HG02678 (cell line): ENCODE measurements at regions not wholly inside any gene's neighbourhood (a gene's known extent, or its start where the extent isn't known, plus 50 kb on each side); places are given as distances from the start of the nearest gene placed in this dataset.

Experiments used
- ATAC-seq: cut with Tn5 transposase; IDR thresholded peaks from one replicate; pipeline ENCODE4 v1.9.1; 2021; ENCODE audit warnings: mild to moderate bottlenecking, moderate library complexity; ENCODE audit not compliant: unreplicated experiment

- ATAC-seq = no peak
Observed at GRCh38 chr12:24608108-24608507, 340.8 kb downstream of the BCAT1 start.

- ATAC-seq = no peak
Observed at GRCh38 chr12:24605916-24606315, 343.0 kb downstream of the BCAT1 start.

DNA sequence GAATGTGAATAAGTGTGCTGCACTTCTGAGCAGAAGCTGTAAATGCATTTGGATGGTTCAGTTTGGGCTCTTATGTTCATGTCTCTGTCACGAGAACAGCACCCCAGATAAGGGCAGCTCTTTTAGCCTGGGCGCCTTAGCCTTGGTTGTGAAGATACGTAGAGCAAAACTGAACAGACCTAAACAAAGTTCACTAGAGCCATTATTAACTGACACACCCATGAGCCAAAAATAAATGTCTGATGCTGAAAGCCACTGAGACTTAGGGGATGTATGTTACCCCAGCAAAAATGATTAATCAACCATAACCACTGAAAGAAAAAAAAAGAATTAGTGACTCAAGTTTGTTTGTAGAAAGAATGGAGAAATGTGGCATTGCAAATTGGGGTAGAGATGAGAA lies 343.4 kb downstream of the BCAT1 start:
- ATAC-seq = no peak

DNA sequence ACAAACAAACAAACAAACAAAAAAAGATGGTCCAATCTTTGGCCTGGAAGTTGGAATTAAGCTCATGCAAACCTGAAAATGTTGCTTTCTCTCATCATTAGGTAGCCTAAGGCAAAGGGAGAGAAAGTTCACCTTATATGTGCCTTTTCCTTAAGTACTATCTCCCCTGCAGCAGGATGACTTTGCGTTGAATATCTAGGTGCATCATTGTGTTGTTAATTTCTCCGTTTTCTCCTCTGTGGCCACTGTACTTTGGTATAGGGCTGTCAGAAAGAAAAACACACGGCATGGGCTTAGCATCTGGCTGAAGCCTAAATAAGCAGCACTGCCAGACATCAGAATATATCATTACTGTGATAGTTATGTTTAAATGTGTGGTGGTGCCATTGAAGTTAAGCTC lies 345.5 kb downstream of the BCAT1 start:
- no peak for ATAC-seq

- no peak for ATAC-seq
Observed at GRCh38 chr12:24600996-24601395, 347.9 kb downstream of the BCAT1 start.

DNA sequence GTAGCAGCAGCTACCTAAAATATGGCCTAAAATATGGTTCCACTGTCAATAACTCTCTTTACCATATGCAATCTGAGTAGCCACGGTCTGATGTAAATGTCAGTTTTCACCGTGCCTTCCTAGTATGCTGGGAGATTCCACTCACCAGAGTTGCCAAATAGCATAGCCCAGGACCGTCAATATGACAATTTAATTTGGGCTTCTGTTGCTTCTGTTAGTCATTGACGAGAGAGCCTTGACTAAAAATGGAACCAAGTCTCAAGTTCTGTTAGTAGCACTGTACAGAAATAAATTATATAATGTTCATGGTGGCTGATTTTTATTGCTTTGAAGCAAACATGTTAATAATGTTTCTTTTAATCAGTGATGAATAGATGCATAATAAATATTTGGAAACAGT lies 348.4 kb downstream of the BCAT1 start:
- no peak for ATAC-seq

- ATAC-seq = no peak
Observed at GRCh38 chr12:24599736-24600135, 349.2 kb downstream of the BCAT1 start.

DNA sequence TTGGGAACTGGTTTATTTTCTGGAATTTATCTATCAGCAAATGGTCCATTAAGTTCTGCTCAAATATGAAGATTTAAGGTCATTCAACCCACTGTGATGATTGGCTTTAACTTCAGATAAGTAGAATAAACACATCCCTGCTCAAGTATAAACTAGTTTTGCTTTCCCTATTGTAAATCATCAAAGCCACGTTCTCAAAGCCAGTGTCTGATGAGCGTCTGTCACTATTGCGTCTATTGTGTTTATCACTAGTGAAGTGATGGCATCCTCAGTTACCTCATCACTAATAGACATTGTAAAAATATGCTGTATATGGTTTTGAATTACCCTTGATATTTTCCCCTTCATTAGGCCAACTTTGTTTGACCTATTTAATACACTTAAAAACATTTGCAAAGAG lies 351.3 kb downstream of the BCAT1 start:
- no peak for ATAC-seq

DNA sequence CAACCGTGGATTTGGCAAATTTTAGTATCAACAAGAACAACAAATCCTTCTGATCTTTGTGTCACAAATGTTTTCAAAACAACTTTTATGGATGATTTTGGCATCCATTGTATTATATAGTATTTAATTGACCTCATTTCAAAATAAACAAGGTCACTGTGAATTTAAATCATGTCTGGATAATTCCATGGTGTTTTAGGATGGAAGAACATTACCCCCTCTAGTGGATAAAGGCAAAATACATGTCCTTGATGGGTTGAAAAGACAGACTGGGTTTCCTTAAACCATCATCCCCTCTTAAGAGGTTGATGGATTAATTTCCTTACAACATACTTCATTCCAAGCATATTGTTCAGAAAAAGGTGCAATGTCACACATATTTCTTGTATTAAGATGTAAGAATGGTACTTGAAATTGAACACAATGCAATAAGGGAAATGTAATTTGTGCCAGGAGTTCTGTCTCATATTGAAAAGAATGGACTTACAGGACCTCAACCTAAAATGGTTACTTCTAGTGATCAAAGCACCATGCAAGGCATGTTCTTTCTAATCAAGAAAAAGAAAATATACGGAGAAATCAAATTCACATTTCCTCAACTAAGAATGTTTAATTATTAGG lies 352.0 kb downstream of the BCAT1 start:
- ATAC-seq = no peak

DNA sequence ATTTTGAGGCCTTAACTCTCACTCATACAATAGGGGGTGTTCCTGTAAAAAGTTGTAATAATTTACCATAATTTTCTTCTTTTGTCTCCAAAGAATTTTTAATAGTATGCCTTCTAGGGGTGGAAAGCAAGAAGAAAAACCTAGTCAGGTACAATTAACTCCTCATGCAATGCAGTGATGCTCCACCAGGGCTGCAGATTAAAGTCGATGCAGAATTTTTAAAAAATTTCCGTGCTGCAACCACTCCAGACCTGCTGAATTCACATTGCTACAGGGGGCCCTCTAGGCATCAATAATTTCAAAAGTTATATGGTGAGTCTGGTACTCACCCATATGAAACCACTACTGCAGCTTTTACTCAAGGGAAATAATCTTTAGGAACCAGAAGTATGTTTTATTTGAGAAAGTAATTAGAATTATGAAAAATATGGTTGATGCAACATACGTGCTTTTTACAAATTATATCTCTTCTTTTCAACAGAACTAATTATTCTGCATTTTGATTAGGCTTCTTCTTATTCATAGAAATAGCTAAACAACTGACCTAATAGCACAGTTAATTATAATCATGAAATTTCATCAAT lies 353.2 kb downstream of the BCAT1 start:
- no peak for ATAC-seq

- ATAC-seq = no peak
Observed at GRCh38 chr12:24591715-24592440, 357.0 kb downstream of the BCAT1 start.

DNA sequence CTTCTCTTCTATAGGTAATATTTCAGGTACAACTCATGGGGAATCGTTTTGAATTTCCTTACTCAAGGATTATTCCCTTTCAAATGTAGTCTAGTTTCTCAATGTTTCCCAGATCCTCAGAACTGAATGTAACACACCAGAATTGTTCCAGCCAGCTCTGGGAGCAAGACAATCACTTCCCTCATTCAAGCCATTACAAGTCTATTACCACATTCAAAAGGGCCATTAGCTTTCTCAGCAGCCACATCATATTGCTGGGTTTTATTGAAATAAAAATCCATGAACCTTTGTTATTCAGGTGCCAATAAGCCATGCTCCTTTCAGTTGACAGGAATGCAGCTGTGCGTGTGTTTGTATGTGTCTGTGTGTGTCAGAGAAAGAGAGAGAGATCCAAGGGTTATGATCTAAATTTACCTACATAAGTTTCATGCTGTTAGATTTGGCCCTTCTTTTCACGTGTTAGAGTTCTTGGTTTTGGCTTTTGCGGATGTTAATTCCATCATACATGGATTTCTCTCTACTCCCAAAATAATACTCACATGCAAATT lies 357.7 kb downstream of the BCAT1 start:
- no peak for ATAC-seq

- no peak for ATAC-seq
Observed at GRCh38 chr12:24586293-24586692, 362.6 kb downstream of the BCAT1 start.

GRCh38 chr12:24584032-24584675 lies 364.7 kb downstream of the BCAT1 start:
- no peak for ATAC-seq

DNA sequence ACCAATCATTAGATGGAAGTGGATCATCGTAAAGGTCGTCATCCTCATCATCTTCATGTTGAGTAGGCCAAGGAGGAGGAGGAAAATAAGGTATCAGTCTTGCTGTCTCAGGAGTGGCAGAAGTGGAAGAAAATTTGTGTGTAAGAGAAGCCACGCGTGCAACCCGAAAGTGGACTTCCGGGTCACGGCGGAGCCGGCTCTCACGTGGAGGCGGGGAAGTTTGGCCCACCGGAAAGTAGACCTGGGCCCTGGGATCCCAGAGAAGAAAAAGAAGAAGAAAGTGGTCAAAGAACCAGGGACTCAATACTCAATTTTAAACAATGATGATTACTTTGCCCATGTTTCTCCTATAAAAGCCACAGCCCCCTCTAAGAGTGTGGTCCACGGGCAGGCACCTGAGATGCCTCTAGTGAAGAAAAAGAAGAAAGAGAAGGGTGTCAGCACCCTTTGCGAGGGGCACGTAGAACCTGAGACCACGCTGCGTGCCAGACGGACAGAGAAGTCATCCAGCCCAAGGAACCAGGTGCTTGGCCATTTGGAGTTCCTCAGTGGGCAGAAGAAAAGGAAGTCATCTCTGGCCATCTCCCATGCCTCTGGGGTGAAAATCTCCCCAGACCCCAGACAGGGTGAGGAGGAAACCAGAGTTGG lies 365.8 kb downstream of the BCAT1 start:
- no peak for ATAC-seq

GRCh38 chr12:24574538-24574937 lies 374.4 kb downstream of the BCAT1 start:
- ATAC-seq = no peak

DNA sequence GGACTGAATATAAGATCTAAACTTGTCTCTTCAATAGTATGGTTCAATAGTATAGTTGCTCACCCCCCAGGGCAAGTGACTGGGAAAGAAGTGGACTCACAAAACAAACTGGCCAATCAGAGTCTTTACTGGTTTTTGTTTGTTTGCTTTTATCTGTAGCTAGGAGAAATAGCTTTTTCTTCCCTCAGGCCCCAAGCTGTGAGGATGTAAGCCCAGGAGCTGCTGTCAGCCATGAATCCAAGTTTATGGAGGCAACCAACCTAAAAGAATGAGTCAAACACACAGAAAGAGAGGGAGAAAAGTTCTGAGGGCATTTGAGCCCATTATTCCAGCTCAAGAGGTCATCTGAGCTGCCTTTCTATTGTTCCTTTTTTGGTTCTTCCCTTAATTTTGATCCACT lies 375.3 kb downstream of the BCAT1 start:
- ATAC-seq = no peak

- ATAC-seq = no peak
Observed at GRCh38 chr12:24565300-24565699, 383.6 kb downstream of the BCAT1 start.

DNA sequence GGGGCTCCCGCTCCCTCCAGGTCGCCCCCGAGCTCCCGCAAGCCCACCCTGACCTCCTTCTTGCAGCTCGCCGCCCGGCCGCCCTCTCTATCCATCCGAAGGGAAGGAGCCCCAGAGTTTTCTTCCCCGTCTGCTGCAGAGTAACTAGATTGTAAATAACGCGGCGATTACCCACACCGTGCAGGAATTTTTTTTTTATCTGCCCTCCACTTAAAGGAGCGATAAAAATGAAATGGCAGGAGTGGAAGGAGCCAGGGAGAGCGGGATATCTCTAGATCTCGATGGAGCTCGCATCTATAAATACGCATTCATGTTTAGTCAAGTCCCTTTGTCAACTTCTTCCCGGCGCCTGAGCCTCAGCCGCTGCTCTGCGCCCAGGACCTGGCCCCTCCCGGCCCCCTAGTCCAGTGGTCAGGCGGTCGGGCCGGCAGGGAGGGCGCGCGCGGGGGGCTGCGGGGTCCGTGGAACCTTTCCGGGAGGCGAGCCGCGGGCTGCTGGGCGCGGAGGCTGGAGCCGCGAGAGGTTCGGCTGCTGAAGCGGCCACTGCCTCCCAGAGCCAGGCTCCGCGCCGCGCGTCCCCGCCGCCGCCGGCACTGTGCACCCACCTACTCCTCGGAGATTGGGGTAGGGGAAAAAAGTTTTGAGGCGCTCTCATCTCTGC lies 386.0 kb downstream of the BCAT1 start:
- ATAC-seq = no peak

GRCh38 chr12:24561882-24562770 lies 386.8 kb downstream of the BCAT1 start:
- no peak for ATAC-seq
